Fibroblast of lung (primary cell): ENCODE measurements at regions not wholly inside any gene's neighbourhood (a gene's known extent, or its start where the extent isn't known, plus 50 kb on each side); places are given as distances from the start of the nearest gene placed in this dataset.
A peak's percentile ranks its signal among the peaks of the same experiment; 100 is the strongest.

ENCODE experiments used
- DNase-seq, 2 donors: peaks; one replicate each; pipeline versions ENCODE4 v3.0.0 to v3.0.0-alpha.2; 2010; ENCODE audit warnings: low read depth in 2 of 2
- H2AFZ ChIP-seq: 2 replicates; pipeline ENCODE4 v1.5.1; 2012; ENCODE audit warnings: low read length, control low read depth, inconsistent platforms
- H3K27ac ChIP-seq: 2 replicates; pipeline ENCODE4 v1.5.1; 2011; ENCODE audit warnings: low read length, control low read depth; ENCODE audit not compliant: insufficient read depth
- H3K27me3 ChIP-seq: 2 replicates; pipeline ENCODE4 v1.5.1; 2011; ENCODE audit warnings: mild to moderate bottlenecking, low read length; ENCODE audit not compliant: control insufficient read depth, insufficient read depth
- H3K36me3 ChIP-seq: 2 replicates; pipeline ENCODE4 v1.5.1; 2011; ENCODE audit warnings: low read length; ENCODE audit not compliant: control insufficient read depth, insufficient read depth
- H3K4me1 ChIP-seq: 2 replicates; pipeline ENCODE4 v1.5.1; 2011; ENCODE audit warnings: low read length; ENCODE audit not compliant: control insufficient read depth, insufficient read depth; ENCODE audit errors: extremely low read depth
- H3K4me2 ChIP-seq: 2 replicates; pipeline ENCODE4 v1.5.1; 2011; ENCODE audit warnings: low read length, control low read depth; ENCODE audit not compliant: insufficient read depth; ENCODE audit errors: extremely low read depth
- H3K4me3 ChIP-seq, 4 experiments: fragments of 200-600 bp in 1 of 4; sonication (generic) in 1 of 4; replicated peaks in 1 of 4; 2 replicates each; pipeline ENCODE4 v1.5.1; 2011 to 2016; ENCODE audit warnings: low read length in 4 of 4, low read depth in 3 of 4, mild to moderate bottlenecking in 3 of 4, control low read depth in 2 of 4, inconsistent platforms in 1 of 4, mixed read lengths in 1 of 4; ENCODE audit not compliant: insufficient read depth in 1 of 4; ENCODE audit errors: control extremely low read depth in 1 of 4
- H3K79me2 ChIP-seq: 2 replicates; pipeline ENCODE4 v1.5.1; 2012; ENCODE audit warnings: mild to moderate bottlenecking, low read length, inconsistent platforms; ENCODE audit not compliant: control insufficient read depth, insufficient read depth
- H3K9ac ChIP-seq: 2 replicates; pipeline ENCODE4 v1.5.1; 2011; ENCODE audit warnings: mild to moderate bottlenecking, low read length, control low read depth; ENCODE audit not compliant: insufficient read depth
- H3K9me3 ChIP-seq: 2 replicates; pipeline ENCODE4 v1.5.1; 2012; ENCODE audit warnings: low read depth, low read length; ENCODE audit not compliant: control insufficient read depth, insufficient read depth
- H4K20me1 ChIP-seq: 2 replicates; pipeline ENCODE4 v1.5.1; 2011; ENCODE audit warnings: low read length; ENCODE audit not compliant: control insufficient read depth, insufficient read depth; ENCODE audit errors: extremely low read depth
- CTCF ChIP-seq, 2 donors: IDR thresholded peaks in 1 of 2; conservative IDR thresholded peaks in 1 of 2; 1 replicate in 1 of 2; 2 replicates in 1 of 2; pipeline ENCODE4 v1.5.1; 2011 to 2012; ENCODE audit warnings: low read length in 2 of 2, control low read depth in 1 of 2, inconsistent platforms in 1 of 2, low read depth in 1 of 2, mild to moderate bottlenecking in 1 of 2
- EZH2 ChIP-seq: IDR thresholded peaks from 2 replicates; pipeline ENCODE4 v1.5.1; 2012; ENCODE audit warnings: low read length, control low read depth, mild to moderate bottlenecking; ENCODE audit errors: missing control alignments

- Histone ChIP-seq H3K4me1 (no peaks in the 10 kb centered on the region), H3K79me2 (no peaks in the 10 kb centered on the region), H3K9me3 (no peaks in the 10 kb centered on the region), H3K27ac (no peak overlapping the region), H2AFZ (no peak overlapping the region), H3K36me3 (no peaks in the 10 kb centered on the region), H4K20me1 (no peaks in the 10 kb centered on the region), H3K4me3 (no peak overlapping the region), H3K4me2 (no peak overlapping the region), H3K27me3 (no peaks in the 10 kb centered on the region), H3K9ac (no peak overlapping the region)
- TF ChIP-seq EZH2 (no peak), CTCF (conservative IDR thresholded peaks at IDR 0.05 in 1 of 2, IDR thresholded peaks at IDR 0.05 in 1 of 2; ENCODE audit: low read depth in 1 of 2, low read length in 2 of 2) (no peak)
- no peak for DNase-seq
Observed at GRCh38 chr16:51353055-51353454, 202.0 kb upstream of the SALL1 start.

GRCh38 chr16:51349626-51350025 lies 198.6 kb upstream of the SALL1 start:
- no peak for DNase-seq
- H3K9me3 ChIP-seq = no peaks in the 10 kb centered on the region
- H3K9ac ChIP-seq = no peak overlapping the region
- no peak overlapping the region for H3K4me3 ChIP-seq
- H3K79me2 ChIP-seq = no peaks in the 10 kb centered on the region
- no peaks in the 10 kb centered on the region for H4K20me1 ChIP-seq
- no peaks in the 10 kb centered on the region for H3K27me3 ChIP-seq
- no peak overlapping the region for H2AFZ ChIP-seq
- no peaks in the 10 kb centered on the region for H3K36me3 ChIP-seq
- H3K4me2 ChIP-seq = no peak overlapping the region
- TF ChIP-seq CTCF (conservative IDR thresholded peaks at IDR 0.05 in 1 of 2, IDR thresholded peaks at IDR 0.05 in 1 of 2; ENCODE audit: low read depth in 1 of 2, low read length in 2 of 2) = no peak
- no peak for TF ChIP-seq EZH2
- H3K4me1 ChIP-seq = no peaks in the 10 kb centered on the region
- H3K27ac ChIP-seq = no peak overlapping the region

- H3K4me2 ChIP-seq = no peak overlapping the region
- TF ChIP-seq EZH2 (no peak), CTCF (conservative IDR thresholded peaks at IDR 0.05 in 1 of 2, IDR thresholded peaks at IDR 0.05 in 1 of 2; ENCODE audit: low read depth in 1 of 2, low read length in 2 of 2) (no peak)
Observed at GRCh38 chr16:51343411-51343810, 192.3 kb upstream of the SALL1 start.

More at GRCh38 chr16:51343411-51343810, 192.3 kb upstream of the SALL1 start:
- Histone ChIP-seq H3K9ac (no peak overlapping the region), H4K20me1 (no peaks in the 10 kb centered on the region), H2AFZ (no peak overlapping the region), H3K4me3 (no peak overlapping the region), H3K9me3 (no peaks in the 10 kb centered on the region), H3K36me3 (no peaks in the 10 kb centered on the region), H3K27ac (no peak overlapping the region), H3K4me1 (no peaks in the 10 kb centered on the region), H3K79me2 (no peaks in the 10 kb centered on the region), H3K27me3 (no peaks in the 10 kb centered on the region)
- peak; percentile 40 to 45 for DNase-seq
